GM23338 (cell line): ENCODE measurements at regions not wholly inside any gene's neighbourhood (a gene's known extent, or its start where the extent isn't known, plus 50 kb on each side); places are given as distances from the start of the nearest gene placed in this dataset.

ENCODE experiments used
- ATAC-seq: fragments of 200-7000 bp; cut with Tn5 transposase; 3 replicates; pipeline ENCODE4 v1.9.1; 2020
- DNase-seq: peaks from one replicate; pipeline ENCODE4 v3.0.0-alpha.2; 2015; ENCODE audit warnings: low spot score
- H2AFZ ChIP-seq: fragments of 200-600 bp; sonication (generic); 2 replicates; pipeline ENCODE4 v1.8.0; 2016; ENCODE audit warnings: antibody characterized with exemption, mild to moderate bottlenecking, moderate library complexity
- H3F3A ChIP-seq: fragments of 200-600 bp; sonication (generic); replicated peaks from 2 replicates; pipeline ENCODE4 v1.8.0; 2017; ENCODE audit warnings: antibody characterized with exemption, mixed run types, low read depth
- H3K27ac ChIP-seq: fragments of 200-600 bp; sonication (generic); 2 replicates; pipeline ENCODE4 v1.6.1; 2016; ENCODE audit warnings: low read depth
- H3K27me3 ChIP-seq: fragments of 200-600 bp; sonication (generic); 2 replicates; pipeline ENCODE4 v1.8.0; 2016; ENCODE audit warnings: mild to moderate bottlenecking, mixed run types, moderate library complexity; ENCODE audit not compliant: insufficient read depth
- H3K36me3 ChIP-seq: fragments of 200-600 bp; sonication (generic); 2 replicates; pipeline ENCODE4 v1.8.0; 2016; ENCODE audit warnings: mild to moderate bottlenecking; ENCODE audit not compliant: insufficient read depth
- H3K4me1 ChIP-seq: fragments of 200-600 bp; sonication (generic); 2 replicates; pipeline ENCODE4 v1.8.0; 2016; ENCODE audit warnings: mild to moderate bottlenecking, moderate library complexity; ENCODE audit not compliant: insufficient read depth
- H3K4me2 ChIP-seq: fragments of 200-600 bp; sonication (generic); 2 replicates; pipeline ENCODE4 v1.7.1; 2017; ENCODE audit warnings: mixed run types
- H3K4me3 ChIP-seq: fragments of 200-600 bp; sonication (generic); 2 replicates; pipeline ENCODE4 v1.6.1; 2016; ENCODE audit warnings: mixed run types
- H3K79me2 ChIP-seq: fragments of 200-600 bp; sonication (generic); replicated peaks from 2 replicates; pipeline ENCODE4 v1.8.0; 2017; ENCODE audit warnings: mild to moderate bottlenecking; ENCODE audit not compliant: insufficient read depth
- H3K9me2 ChIP-seq: fragments of 200-600 bp; sonication (generic); 2 replicates; pipeline ENCODE4 v1.8.0; 2017; ENCODE audit not compliant: insufficient read depth
- H4K20me1 ChIP-seq: fragments of 200-600 bp; sonication (generic); replicated peaks from 2 replicates; pipeline ENCODE4 v1.8.0; 2017; ENCODE audit warnings: mild to moderate bottlenecking; ENCODE audit not compliant: insufficient read depth
- H3K27ac Mint-ChIP-seq: 2 replicates; pipeline ENCODE4 v1.8.0; 2020; ENCODE audit warnings: inconsistent platforms, mild to moderate bottlenecking, moderate library complexity, mixed read lengths
- H3K27me3 Mint-ChIP-seq: 3 replicates; pipeline ENCODE4 v1.8.0; 2022; ENCODE audit warnings: low read depth, mild to moderate bottlenecking, moderate library complexity, mixed read lengths, inconsistent platforms; ENCODE audit not compliant: insufficient read depth, poor library complexity
- H3K36me3 Mint-ChIP-seq: 3 replicates; pipeline ENCODE4 v1.8.0; 2021; ENCODE audit warnings: low read depth, mild to moderate bottlenecking, inconsistent platforms, moderate library complexity, mixed read lengths
- H3K4me1 Mint-ChIP-seq: 3 replicates; pipeline ENCODE4 v1.8.0; 2020; ENCODE audit warnings: mild to moderate bottlenecking, inconsistent platforms, mixed read lengths
- H3K4me3 Mint-ChIP-seq: 3 replicates; pipeline ENCODE4 v1.8.0; 2021; ENCODE audit warnings: moderate library complexity, mild to moderate bottlenecking, inconsistent platforms, mixed read lengths
- H3K9me3 Mint-ChIP-seq: 3 replicates; pipeline ENCODE4 v1.8.0; 2020; ENCODE audit warnings: moderate library complexity, mild to moderate bottlenecking, inconsistent platforms, mixed read lengths
- CREB1 ChIP-seq: fragments of 250-450 bp; sonication (Bioruptor Pico); IDR thresholded peaks from 2 replicates; pipeline ENCODE4 v1.5.0; 2020; ENCODE audit warnings: low read depth, mild to moderate bottlenecking, moderate library complexity
- CTCF ChIP-seq, 2 experiments: fragments of 200-600 bp in 1 of 2; sonication (generic) in 1 of 2; conservative IDR thresholded peaks; 2 replicates each; pipeline versions ENCODE4 v1.5.1 to v1.6.1; 2016 to 2017; ENCODE audit warnings: antibody characterized with exemption in 2 of 2, low read depth in 2 of 2, mild to moderate bottlenecking in 2 of 2, moderate library complexity in 1 of 2
- ETS1 ChIP-seq: IDR thresholded peaks from 2 replicates; pipeline ENCODE4 v1.6.1; 2016; ENCODE audit warnings: antibody characterized with exemption
- EZH2 ChIP-seq: fragments of 200-600 bp; sonication (generic); IDR thresholded peaks from one replicate; pipeline ENCODE4 v1.8.0; 2017; ENCODE audit warnings: antibody characterized with exemption, mild to moderate bottlenecking, low read depth; ENCODE audit not compliant: unreplicated experiment
- EZH2phosphoT487 ChIP-seq: fragments of 200-600 bp; sonication (generic); IDR thresholded peaks from one replicate; pipeline ENCODE4 v1.8.1; 2018; ENCODE audit warnings: antibody characterized with exemption; ENCODE audit not compliant: unreplicated experiment
- JUNB ChIP-seq: IDR thresholded peaks from one replicate; pipeline ENCODE4 v1.6.1; 2016; ENCODE audit warnings: antibody characterized with exemption; ENCODE audit not compliant: unreplicated experiment
- NANOG ChIP-seq: IDR thresholded peaks from 2 replicates; pipeline ENCODE4 v1.6.1; 2016; ENCODE audit warnings: antibody characterized with exemption, borderline replicate concordance
- POLR2AphosphoS5 ChIP-seq: IDR thresholded peaks from 2 replicates; pipeline ENCODE4 v1.6.1; 2016; ENCODE audit warnings: antibody characterized with exemption, low read depth
- STAT1 ChIP-seq: IDR thresholded peaks from one replicate; pipeline ENCODE4 v1.6.1; 2016; ENCODE audit warnings: antibody characterized with exemption; ENCODE audit not compliant: unreplicated experiment
- ZNF114 ChIP-seq: fragments of 250-450 bp; sonication (Bioruptor Pico); IDR thresholded peaks from 2 replicates; pipeline ENCODE4 v1.5.0; 2020; ENCODE audit warnings: mild to moderate bottlenecking, moderate library complexity
- ZNF331 ChIP-seq: fragments of 250-450 bp; sonication (Bioruptor Pico); IDR thresholded peaks from 2 replicates; pipeline ENCODE4 v1.5.0; 2020; ENCODE audit warnings: low read depth, mild to moderate bottlenecking, moderate library complexity
- ZNF462 ChIP-seq: fragments of 250-450 bp; sonication (Bioruptor Pico); IDR thresholded peaks from 2 replicates; pipeline ENCODE4 v1.5.0; 2020; ENCODE audit warnings: mild to moderate bottlenecking, moderate library complexity
- TF ChIP-seq, protein P1 (sequence below): IDR thresholded peaks from one replicate; pipeline ENCODE4 v1.6.1; 2018; ENCODE audit warnings: antibody characterized with exemption; ENCODE audit not compliant: unreplicated experiment

- no peaks in the 10 kb centered on the region for H3K27me3 ChIP-seq
- TF ChIP-seq CTCF (conservative IDR thresholded peaks at IDR 0.05; ENCODE audit: low read depth in 2 of 2) (no peak), ZNF331 (no peak), ZNF462 (CRISPR knock-in tag) (no peak), POLR2AphosphoS5 (no peak), ETS1 (no peak), NANOG (no peak), ZNF114 (no peak), EZH2phosphoT487 (no peak), JUNB (no peak), EZH2 (no peak), STAT1 (no peak), CREB1 (CRISPR knock-in tag) (no peak)
- TF ChIP-seq, protein P1, sequence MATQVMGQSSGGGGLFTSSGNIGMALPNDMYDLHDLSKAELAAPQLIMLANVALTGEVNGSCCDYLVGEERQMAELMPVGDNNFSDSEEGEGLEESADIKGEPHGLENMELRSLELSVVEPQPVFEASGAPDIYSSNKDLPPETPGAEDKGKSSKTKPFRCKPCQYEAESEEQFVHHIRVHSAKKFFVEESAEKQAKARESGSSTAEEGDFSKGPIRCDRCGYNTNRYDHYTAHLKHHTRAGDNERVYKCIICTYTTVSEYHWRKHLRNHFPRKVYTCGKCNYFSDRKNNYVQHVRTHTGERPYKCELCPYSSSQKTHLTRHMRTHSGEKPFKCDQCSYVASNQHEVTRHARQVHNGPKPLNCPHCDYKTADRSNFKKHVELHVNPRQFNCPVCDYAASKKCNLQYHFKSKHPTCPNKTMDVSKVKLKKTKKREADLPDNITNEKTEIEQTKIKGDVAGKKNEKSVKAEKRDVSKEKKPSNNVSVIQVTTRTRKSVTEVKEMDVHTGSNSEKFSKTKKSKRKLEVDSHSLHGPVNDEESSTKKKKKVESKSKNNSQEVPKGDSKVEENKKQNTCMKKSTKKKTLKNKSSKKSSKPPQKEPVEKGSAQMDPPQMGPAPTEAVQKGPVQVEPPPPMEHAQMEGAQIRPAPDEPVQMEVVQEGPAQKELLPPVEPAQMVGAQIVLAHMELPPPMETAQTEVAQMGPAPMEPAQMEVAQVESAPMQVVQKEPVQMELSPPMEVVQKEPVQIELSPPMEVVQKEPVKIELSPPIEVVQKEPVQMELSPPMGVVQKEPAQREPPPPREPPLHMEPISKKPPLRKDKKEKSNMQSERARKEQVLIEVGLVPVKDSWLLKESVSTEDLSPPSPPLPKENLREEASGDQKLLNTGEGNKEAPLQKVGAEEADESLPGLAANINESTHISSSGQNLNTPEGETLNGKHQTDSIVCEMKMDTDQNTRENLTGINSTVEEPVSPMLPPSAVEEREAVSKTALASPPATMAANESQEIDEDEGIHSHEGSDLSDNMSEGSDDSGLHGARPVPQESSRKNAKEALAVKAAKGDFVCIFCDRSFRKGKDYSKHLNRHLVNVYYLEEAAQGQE: no peak
- DNase-seq (no peak), ATAC-seq (no peak)
- H3K4me3 ChIP-seq: no peak overlapping the region
- no peaks in the 10 kb centered on the region for H3K4me1 ChIP-seq
- no peak overlapping the region for H3K27ac ChIP-seq
- no peak overlapping the region for H2AFZ ChIP-seq
- Mint-ChIP-seq H3K4me1 (no peaks in the 10 kb centered on the region), H3K27ac (no peak overlapping the region), H3K27me3 (peaks cover 2% of the 10 kb centered on the region), H3K9me3 (no peaks in the 10 kb centered on the region), H3K36me3 (no peaks in the 10 kb centered on the region), H3K4me3 (no peak overlapping the region)
- no peaks in the 10 kb centered on the region for H3K36me3 ChIP-seq
- no peaks in the 10 kb centered on the region for H3K79me2 ChIP-seq
- H3K9me2 ChIP-seq: no peaks in the 10 kb centered on the region
- no peaks in the 10 kb centered on the region for H3F3A ChIP-seq
- no peak overlapping the region for H3K4me2 ChIP-seq
- H4K20me1 ChIP-seq: no peaks in the 10 kb centered on the region
Measured at GRCh38 chr4:19539201-19539600, 712.5 kb upstream of the SLIT2 start.
